ENCODE measurements at regions not wholly inside any gene's neighbourhood (a gene's known extent, or its start where the extent isn't known, plus 50 kb on each side); places are given as distances from the start of the nearest gene placed in this dataset.

GRCh38 chr2:177325554-177325953 lies 61.0 kb upstream of the NFE2L2 start:
- Histone ChIP-seq H4K20me1 (ENCODE audit: control insufficient read depth, insufficient read depth, insufficient read length) (no peaks in the 10 kb centered on the region), H3K79me2 (ENCODE audit: insufficient read depth, low read length) (no peaks in the 10 kb centered on the region), H4K5ac (ENCODE audit: insufficient read length, low read depth, low read length) (no peak overlapping the region), H4K8ac (replicated peaks; ENCODE audit: insufficient read length, low read depth, low read length) (no peak overlapping the region), H3K27ac (ENCODE audit: insufficient read length, low read depth, low read length) (no peak overlapping the region), H3K4ac (ENCODE audit: low read depth, low read length) (no peak overlapping the region), H3K14ac (ENCODE audit: insufficient read depth, low read length) (no peak overlapping the region), H2BK5ac (ENCODE audit: insufficient read length, low read length) (no peak overlapping the region), H3K18ac (ENCODE audit: insufficient read length, low read depth, low read length) (no peak overlapping the region), H2BK15ac (ENCODE audit: low read depth, low read length) (no peak overlapping the region), H3K23me2 (ENCODE audit: insufficient read length, low read depth, low read length, poor library complexity, severe bottlenecking) (no peaks in the 10 kb centered on the region), H3K56ac (ENCODE audit: insufficient read length, low read depth, low read length) (no peak overlapping the region), H3K23ac (ENCODE audit: insufficient read length, low read depth, low read length) (no peak overlapping the region), H4K91ac (ENCODE audit: insufficient read length, low read depth, low read length) (no peak overlapping the region), H3K9ac (ENCODE audit: extremely low read depth, insufficient read length, low read length) (no peak overlapping the region), H3K79me1 (ENCODE audit: insufficient read depth, low read depth, low read length, poor library complexity, severe bottlenecking) (no peaks in the 10 kb centered on the region), H3T11ph (ENCODE audit: low read length) (no peak overlapping the region), H2BK12ac (ENCODE audit: insufficient read length, low read depth, low read length) (no peak overlapping the region), H2BK120ac (ENCODE audit: low read depth, low read length, poor library complexity, severe bottlenecking) (no peak overlapping the region), H2AFZ (ENCODE audit: low read length) (no peak overlapping the region), H3K9me3 (ENCODE audit: control insufficient read depth, low read depth, low read length) (no peaks in the 10 kb centered on the region), H3K4me2 (ENCODE audit: insufficient read depth, insufficient read length, low read length) (no peak overlapping the region), H2BK20ac (ENCODE audit: low read depth, low read length, poor library complexity, severe bottlenecking) (no peak overlapping the region), H2AK5ac (ENCODE audit: insufficient read length, low read length) (no peak overlapping the region), H3K4me1 (ENCODE audit: insufficient read depth, low read length) (peaks cover 2% of the 10 kb centered on the region; the same call in 1 of the 2 replicates), H3K27me3 (ENCODE audit: insufficient read depth, low read length) (no peaks in the 10 kb centered on the region)
- Mint-ChIP-seq H3K36me3 (ENCODE audit: insufficient read depth in 1 of 3, low read depth in 3 of 3) (no peaks in the 10 kb centered on the region), H3K4me3 (no peak overlapping the region), H3K4me1 (peaks cover 15% of the 10 kb centered on the region in 2 experiments), H3K27me3 (ENCODE audit: low read depth) (no peaks in the 10 kb centered on the region), H3K9me3 (no peaks in the 10 kb centered on the region), H3K27ac (no peak overlapping the region)
- no peak for DNase-seq
- WGBS (ENCODE audit: extremely low coverage, insufficient read length, low lambda C conversion rate): no CpG with 5 or more reads among the region's 1 CpG
- no peak for TF ChIP-seq CTCF (conservative IDR thresholded peaks at IDR 0.05)

All from H9 (cell line).